Caco-2 (cell line): ENCODE measurements at regions not wholly inside any gene's neighbourhood (a gene's known extent, or its start where the extent isn't known, plus 50 kb on each side); places are given as distances from the start of the nearest gene placed in this dataset.
A peak's percentile ranks its signal among the peaks of the same experiment; 100 is the strongest.

Experiments used
- BruUV-seq: library from RNA; stranded (reverse); fragments of 400-500 nt; replicated peaks from 2 replicates; lab custom pipeline; 2021; lab: Mats Ljungman, UMichigan
- CTCF ChIA-PET: fragments of 300-600 bp; sonication (Branson Sonifier 250); formaldehyde crosslinking; loops from one replicate; lab custom pipeline; 2022; ENCODE audit warnings: antibody characterized with exemption; lab: Charles Lee
- POLR2A ChIA-PET: fragments of 300-600 bp; sonication (Branson Sonifier 250); formaldehyde crosslinking; loops from one replicate; lab custom pipeline; 2022; ENCODE audit warnings: antibody characterized with exemption; lab: Charles Lee
- DNase-seq, 2 experiments: peaks; one replicate each; pipeline versions ENCODE4 v3.0.0 to v3.0.0-alpha.2; 2020 to 2022
- H3K27me3 ChIP-seq: replicated peaks from 2 replicates; pipeline ENCODE4 v1.6.0; 2011; ENCODE audit warnings: low read length; ENCODE audit not compliant: control insufficient read depth, insufficient read depth
- H3K36me3 ChIP-seq: 2 replicates; pipeline ENCODE4 v1.5.1; 2011; ENCODE audit warnings: low read length; ENCODE audit not compliant: control insufficient read depth, insufficient read depth
- H3K4me1 ChIP-seq: fragments of 250-450 bp; sonication (Bioruptor Pico); 2 replicates; pipeline ENCODE4 v1.5.1; 2020; ENCODE audit warnings: mild to moderate bottlenecking
- H3K4me3 ChIP-seq: 2 replicates; pipeline ENCODE4 v1.5.1; 2011; ENCODE audit warnings: low read depth, mild to moderate bottlenecking, control low read depth, low read length
- H3K9me3 ChIP-seq: fragments of 250-450 bp; sonication (Bioruptor Pico); 2 replicates; pipeline ENCODE4 v1.5.1; 2020; ENCODE audit warnings: mild to moderate bottlenecking, moderate library complexity
- H3K27ac Mint-ChIP-seq: one replicate; pipeline ENCODE4 v1.8.0; 2022; ENCODE audit warnings: mixed read lengths; ENCODE audit not compliant: unreplicated experiment
- H3K27me3 Mint-ChIP-seq: one replicate; pipeline ENCODE4 v1.8.0; 2022; ENCODE audit warnings: mixed read lengths; ENCODE audit not compliant: insufficient read depth, unreplicated experiment
- H3K36me3 Mint-ChIP-seq: one replicate; pipeline ENCODE4 v1.8.0; 2022; ENCODE audit warnings: mild to moderate bottlenecking, mixed read lengths; ENCODE audit not compliant: insufficient read depth, unreplicated experiment
- H3K4me1 Mint-ChIP-seq: one replicate; pipeline ENCODE4 v1.8.0; 2022; ENCODE audit warnings: low read depth, mixed read lengths; ENCODE audit not compliant: unreplicated experiment
- H3K4me3 Mint-ChIP-seq: one replicate; pipeline ENCODE4 v1.8.0; 2022; ENCODE audit warnings: mild to moderate bottlenecking, moderate library complexity, mixed read lengths; ENCODE audit not compliant: unreplicated experiment
- H3K9me3 Mint-ChIP-seq: one replicate; pipeline ENCODE4 v1.8.0; 2022; ENCODE audit warnings: mixed read lengths; ENCODE audit not compliant: unreplicated experiment
- CTCF ChIP-seq, 2 experiments: fragments of 200-600 bp in 1 of 2; IDR thresholded peaks; 1 replicate in 1 of 2; 2 replicates in 1 of 2; pipeline versions ENCODE4 v1.5.1 to v1.8.0; 2011 to 2022; ENCODE audit warnings: antibody characterized with exemption in 1 of 2, control low read depth in 1 of 2, inconsistent platforms in 1 of 2, low read depth in 1 of 2, low read length in 1 of 2, mild to moderate bottlenecking in 1 of 2, moderate library complexity in 1 of 2; ENCODE audit not compliant: insufficient read depth in 1 of 2, severe bottlenecking in 1 of 2, unreplicated experiment in 1 of 2
- intact Hi-C: fragments of 100-400 bp; cut with micrococcal nuclease; formaldehyde crosslinking; loops from one replicate; pipeline ENCODE4 v1.10.0; 2022; ENCODE audit not compliant: unreplicated experiment

DNA sequence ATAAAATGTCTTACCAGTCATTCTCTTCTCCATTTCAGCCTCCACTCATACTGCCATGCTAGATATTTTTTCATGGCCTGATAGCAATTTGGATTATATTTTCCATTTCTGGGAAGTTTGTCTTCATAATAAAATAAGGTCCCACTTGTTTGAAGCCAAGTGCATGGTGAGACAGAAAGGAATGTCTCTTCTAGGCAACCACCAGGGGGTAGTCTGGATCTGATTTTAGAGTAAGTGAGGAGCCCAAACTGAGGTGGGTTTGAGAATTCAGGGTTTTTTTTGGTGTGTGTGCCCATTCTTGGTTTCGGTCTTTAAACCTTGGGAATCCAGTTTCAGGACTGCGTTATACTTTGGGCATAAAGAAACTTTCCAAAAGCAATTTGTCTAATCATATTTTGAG, 315.5 kb downstream of the RPRM start:
- ChIA-PET CTCF (no interaction called here), POLR2A (no interaction called here)
- Histone ChIP-seq H3K4me3 (no peak overlapping the region), H3K9me3 (no peaks in the 10 kb centered on the region), H3K27me3 (no peaks in the 10 kb centered on the region), H3K4me1 (no peaks in the 10 kb centered on the region), H3K36me3 (no peaks in the 10 kb centered on the region)
- Mint-ChIP-seq H3K4me3 (no peak overlapping the region), H3K4me1 (no peaks in the 10 kb centered on the region), H3K27ac (no peak overlapping the region), H3K36me3 (no peaks in the 10 kb centered on the region), H3K9me3 (no peaks in the 10 kb centered on the region), H3K27me3 (peaks cover 4% of the 10 kb centered on the region)
- peak in 1 of 2 experiments; percentile 55 for DNase-seq
- intact Hi-C loops, result loop anchor here (1.0 kb wide), 2 partner anchors 315 to 1212 kb away; partner anchors contain the start of gene RPRM
- BruUV-seq, result no TSS peak
- peak; percentile 66 to 67 for TF ChIP-seq CTCF (IDR thresholded peaks at IDR 0.05; ENCODE audit: insufficient read depth in 1 of 2, low read depth in 1 of 2, low read length in 1 of 2, severe bottlenecking in 1 of 2, unreplicated experiment in 1 of 2)

DNA sequence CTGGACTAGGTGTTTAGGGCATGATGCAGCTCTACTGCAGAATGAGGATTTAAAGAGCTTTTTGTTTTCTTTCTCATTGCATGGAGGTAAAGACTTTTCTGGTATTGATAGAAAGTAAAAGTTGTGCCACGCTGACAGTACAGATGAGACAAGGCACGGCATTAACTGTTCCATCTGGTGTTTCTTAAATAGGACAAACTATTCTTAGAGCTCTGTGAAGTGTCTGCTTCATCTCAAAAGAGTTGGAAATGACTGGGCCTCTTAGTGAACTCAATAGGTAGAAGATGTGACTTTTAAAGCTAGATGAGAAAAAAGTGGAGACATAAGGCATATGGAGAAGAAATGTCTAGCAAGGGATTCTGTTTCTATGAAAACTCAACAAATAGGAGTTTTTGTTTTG, 321.8 kb downstream of the RPRM start:
- H3K27me3 Mint-ChIP-seq, result peaks cover 12% of the 10 kb centered on the region
- no peak overlapping the region for H3K4me3 ChIP-seq
- no peak for TF ChIP-seq CTCF (IDR thresholded peaks at IDR 0.05; ENCODE audit: insufficient read depth in 1 of 2, low read depth in 1 of 2, low read length in 1 of 2, severe bottlenecking in 1 of 2, unreplicated experiment in 1 of 2)
- no peaks in the 10 kb centered on the region for H3K4me1 Mint-ChIP-seq
- no peak for DNase-seq
- no peaks in the 10 kb centered on the region for H3K9me3 Mint-ChIP-seq
- POLR2A ChIA-PET, result no interaction called here
- H3K36me3 ChIP-seq, result no peaks in the 10 kb centered on the region
- intact Hi-C loops, result no loop called here
- no peak overlapping the region for H3K27ac Mint-ChIP-seq
- H3K4me3 Mint-ChIP-seq, result no peak overlapping the region
- no peaks in the 10 kb centered on the region for H3K27me3 ChIP-seq
- no TSS peak for BruUV-seq
- no peaks in the 10 kb centered on the region; the same call in 1 of the 2 replicates for H3K9me3 ChIP-seq
- no peaks in the 10 kb centered on the region for H3K36me3 Mint-ChIP-seq
- H3K4me1 ChIP-seq, result no peaks in the 10 kb centered on the region
- CTCF ChIA-PET, result no interaction called here

DNA sequence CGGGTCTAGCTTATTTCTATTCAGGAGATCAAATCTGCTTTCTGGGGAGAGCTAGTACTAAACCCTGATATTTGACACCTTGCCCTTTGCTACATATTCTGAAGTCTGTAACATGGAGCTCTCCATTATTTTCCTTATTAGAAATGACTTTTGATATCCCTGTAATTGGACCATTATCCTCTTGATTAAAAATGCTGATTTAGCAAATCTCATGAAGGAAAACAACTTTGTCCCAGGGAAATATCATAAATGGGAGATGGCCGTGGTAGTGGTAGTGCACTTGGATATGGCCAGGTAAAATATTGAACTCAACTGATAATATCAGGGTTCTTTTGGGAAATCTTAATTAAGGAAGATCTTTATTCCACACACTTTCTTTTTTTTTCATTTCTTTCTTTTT, 326.5 kb downstream of the RPRM start:
- CTCF ChIA-PET, result no interaction called here
- Histone ChIP-seq H3K4me1 (no peaks in the 10 kb centered on the region), H3K4me3 (no peak overlapping the region), H3K36me3 (no peaks in the 10 kb centered on the region), H3K9me3 (no peaks in the 10 kb centered on the region; the same call in 1 of the 2 replicates), H3K27me3 (no peaks in the 10 kb centered on the region)
- H3K9me3 Mint-ChIP-seq, result no peaks in the 10 kb centered on the region
- no peaks in the 10 kb centered on the region for H3K36me3 Mint-ChIP-seq
- intact Hi-C loops, result no loop called here
- peaks cover 7% of the 10 kb centered on the region for H3K27me3 Mint-ChIP-seq
- no peak for DNase-seq
- BruUV-seq, result no TSS peak
- H3K4me1 Mint-ChIP-seq, result no peaks in the 10 kb centered on the region
- POLR2A ChIA-PET, result no interaction called here
- no peak overlapping the region for H3K4me3 Mint-ChIP-seq
- no peak for TF ChIP-seq CTCF (IDR thresholded peaks at IDR 0.05; ENCODE audit: insufficient read depth in 1 of 2, low read depth in 1 of 2, low read length in 1 of 2, severe bottlenecking in 1 of 2, unreplicated experiment in 1 of 2)
- no peak overlapping the region for H3K27ac Mint-ChIP-seq
